Duodenal mucosa (tissue), 2 donors: ENCODE measurements at regions not wholly inside any gene's neighbourhood (a gene's known extent, or its start where the extent isn't known, plus 50 kb on each side); places are given as distances from the start of the nearest gene placed in this dataset.

Source experiments
- H3K27ac ChIP-seq: one replicate; pipeline ENCODE4 v1.7.0; 2013; ENCODE audit warnings: low read depth, low read length
- H3K27me3 ChIP-seq, 2 donors: one replicate each; pipeline ENCODE4 v1.7.0; 2013; ENCODE audit warnings: low read length in 2 of 2, control low read depth in 1 of 2; ENCODE audit not compliant: insufficient read depth in 2 of 2, control insufficient read depth in 1 of 2
- H3K36me3 ChIP-seq, 2 donors: one replicate each; pipeline ENCODE4 v1.7.0; 2013; ENCODE audit warnings: low read length in 2 of 2, control low read depth in 1 of 2; ENCODE audit not compliant: insufficient read depth in 2 of 2, control insufficient read depth in 1 of 2
- H3K4me1 ChIP-seq, 2 donors: one replicate each; pipeline ENCODE4 v1.7.0; 2013; ENCODE audit warnings: low read length in 2 of 2, control low read depth in 1 of 2; ENCODE audit not compliant: insufficient read depth in 2 of 2, control insufficient read depth in 1 of 2
- H3K4me3 ChIP-seq, 2 donors: one replicate each; pipeline ENCODE4 v1.7.0; 2013; ENCODE audit warnings: low read length in 2 of 2, low read depth in 1 of 2
- H3K9ac ChIP-seq, 2 donors: one replicate each; pipeline ENCODE4 v1.7.0; 2013; ENCODE audit warnings: low read length in 2 of 2, low read depth in 1 of 2
- H3K9me3 ChIP-seq, 2 donors: one replicate each; pipeline ENCODE4 v1.7.0; 2013; ENCODE audit warnings: low read length in 2 of 2, control low read depth in 1 of 2; ENCODE audit not compliant: control insufficient read depth in 1 of 2

- Histone ChIP-seq H3K9ac (no peak overlapping the region), H3K9me3 (no peaks in the 10 kb centered on the region), H3K4me3 (no peak overlapping the region), H3K4me1 (no peaks in the 10 kb centered on the region), H3K36me3 (no peaks in the 10 kb centered on the region), H3K27ac (no peak overlapping the region), H3K27me3 (no peaks in the 10 kb centered on the region)
Measured at GRCh38 chr20:6646021-6646636, 121.4 kb upstream of the BMP2 start.

GRCh38 chr20:6644813-6645628, 122.5 kb upstream of the BMP2 start:
- Histone ChIP-seq H3K27me3 (no peaks in the 10 kb centered on the region), H3K36me3 (no peaks in the 10 kb centered on the region)

GRCh38 chr20:6641012-6641411, 126.5 kb upstream of the BMP2 start:
- no peak overlapping the region for H3K4me3 ChIP-seq
- H3K36me3 ChIP-seq: no peaks in the 10 kb centered on the region
- no peaks in the 10 kb centered on the region for H3K27me3 ChIP-seq
- H3K9me3 ChIP-seq: no peaks in the 10 kb centered on the region
- no peaks in the 10 kb centered on the region for H3K4me1 ChIP-seq
- no peak overlapping the region for H3K27ac ChIP-seq
- no peak overlapping the region for H3K9ac ChIP-seq

More at GRCh38 chr20:6644813-6645628, 122.5 kb upstream of the BMP2 start:
- H3K9ac ChIP-seq: no peak overlapping the region
- no peaks in the 10 kb centered on the region for H3K9me3 ChIP-seq
- H3K27ac ChIP-seq: no peak overlapping the region
- H3K4me3 ChIP-seq: no peak overlapping the region
- H3K4me1 ChIP-seq: no peaks in the 10 kb centered on the region

DNA sequence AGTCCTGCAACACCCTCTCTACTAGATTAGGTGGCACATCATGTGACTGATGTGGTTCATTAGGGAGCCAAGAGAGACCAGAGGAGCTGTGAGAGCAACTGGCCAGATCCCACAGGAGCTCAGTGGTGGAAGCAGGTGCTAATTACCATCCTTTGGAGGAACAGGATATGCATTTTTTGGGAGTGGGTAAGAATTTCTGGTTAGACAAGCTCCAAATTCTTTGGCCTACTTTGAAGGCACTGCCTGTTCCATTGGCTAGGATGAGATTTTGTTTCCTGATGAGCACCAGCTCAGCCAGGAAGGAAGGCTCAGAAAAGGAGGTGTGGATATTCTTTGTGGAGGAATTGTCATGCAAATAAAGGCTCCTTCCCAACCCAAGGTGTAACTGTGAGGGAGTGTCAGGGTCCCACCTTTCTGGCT, 130.3 kb upstream of the BMP2 start:
- Histone ChIP-seq H3K9me3 (no peaks in the 10 kb centered on the region), H3K27ac (no peak overlapping the region), H3K4me3 (no peak overlapping the region), H3K36me3 (no peaks in the 10 kb centered on the region), H3K9ac (no peak overlapping the region), H3K27me3 (no peaks in the 10 kb centered on the region), H3K4me1 (no peaks in the 10 kb centered on the region)

- Histone ChIP-seq H3K4me1 (no peaks in the 10 kb centered on the region), H3K36me3 (no peaks in the 10 kb centered on the region), H3K9ac (no peak overlapping the region), H3K27me3 (no peaks in the 10 kb centered on the region), H3K27ac (no peak overlapping the region), H3K9me3 (no peaks in the 10 kb centered on the region), H3K4me3 (no peak overlapping the region)
Measured at GRCh38 chr20:6636209-6637159, 131.0 kb upstream of the BMP2 start.

GRCh38 chr20:6635034-6635736, 132.3 kb upstream of the BMP2 start:
- Histone ChIP-seq H3K4me3 (no peak overlapping the region), H3K9ac (no peak overlapping the region), H3K27me3 (no peaks in the 10 kb centered on the region), H3K36me3 (no peaks in the 10 kb centered on the region), H3K9me3 (no peaks in the 10 kb centered on the region), H3K27ac (no peak overlapping the region), H3K4me1 (no peaks in the 10 kb centered on the region)

GRCh38 chr20:6632187-6632586, 135.3 kb upstream of the BMP2 start:
- Histone ChIP-seq H3K36me3 (no peaks in the 10 kb centered on the region), H3K27ac (no peak overlapping the region), H3K4me1 (no peaks in the 10 kb centered on the region), H3K4me3 (no peak overlapping the region), H3K9ac (no peak overlapping the region), H3K27me3 (no peaks in the 10 kb centered on the region), H3K9me3 (no peaks in the 10 kb centered on the region)

DNA sequence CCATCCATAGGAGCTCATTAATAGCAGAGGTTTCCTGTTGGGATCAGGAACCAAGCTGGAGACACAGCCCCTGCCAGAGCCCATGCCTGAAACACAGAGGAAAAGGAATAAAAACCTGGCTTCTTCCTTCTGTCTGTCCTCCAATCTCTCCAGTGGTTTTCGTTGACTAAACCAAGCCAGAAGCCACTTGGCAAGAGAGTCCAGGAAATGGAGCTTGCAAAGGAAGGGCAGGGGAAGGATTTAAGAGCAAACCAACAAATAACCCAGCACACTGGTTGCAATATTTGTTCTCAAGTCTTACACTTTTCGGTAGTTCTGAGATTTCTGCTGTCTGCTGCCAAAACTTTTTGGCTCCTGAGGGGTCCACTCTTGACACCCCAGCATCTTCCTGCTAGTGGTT, 137.0 kb upstream of the BMP2 start:
- Histone ChIP-seq H3K4me3 (no peak overlapping the region), H3K27me3 (no peaks in the 10 kb centered on the region), H3K36me3 (no peaks in the 10 kb centered on the region), H3K4me1 (no peaks in the 10 kb centered on the region), H3K9ac (no peak overlapping the region), H3K27ac (no peak overlapping the region), H3K9me3 (no peaks in the 10 kb centered on the region)

GRCh38 chr20:6629564-6629963, 137.9 kb upstream of the BMP2 start:
- no peak overlapping the region for H3K4me3 ChIP-seq
- no peak overlapping the region for H3K27ac ChIP-seq
- H3K4me1 ChIP-seq: no peaks in the 10 kb centered on the region
- H3K9ac ChIP-seq: no peak overlapping the region
- H3K27me3 ChIP-seq: no peaks in the 10 kb centered on the region
- no peaks in the 10 kb centered on the region for H3K36me3 ChIP-seq
- no peaks in the 10 kb centered on the region for H3K9me3 ChIP-seq
